ENCODE measurements at regions not wholly inside any gene's neighbourhood (a gene's known extent, or its start where the extent isn't known, plus 50 kb on each side); places are given as distances from the start of the nearest gene placed in this dataset.

DNA sequence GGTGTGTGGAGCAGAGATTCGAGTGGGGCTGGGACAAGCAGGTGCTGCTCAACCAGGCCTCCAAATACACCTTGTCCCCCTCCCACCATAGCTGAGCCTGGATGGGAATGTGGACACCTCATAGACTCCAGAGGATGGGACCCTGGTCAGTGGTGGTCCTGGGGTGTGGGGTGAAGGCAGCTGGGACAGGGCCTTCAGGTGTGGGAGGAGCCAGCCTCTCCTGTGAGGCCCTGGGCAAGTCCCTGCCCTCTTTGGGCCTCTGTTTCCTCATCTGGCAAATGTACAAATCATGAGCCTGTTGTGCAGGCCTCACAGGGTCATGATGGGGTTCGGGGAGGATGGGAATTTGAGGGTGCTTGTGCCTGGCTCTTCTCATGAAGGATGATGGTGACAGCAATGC is 362.9 kb upstream of the NUPR2 start:
- TF ChIP-seq CTCF (IDR thresholded peaks at IDR 0.05) (no peak), POLR2A (IDR thresholded peaks at IDR 0.05) (no peak)
